Thymus (tissue), 11 donors: ENCODE measurements at regions not wholly inside any gene's neighbourhood (a gene's known extent, or its start where the extent isn't known, plus 50 kb on each side); places are given as distances from the start of the nearest gene placed in this dataset.

ENCODE experiments used
- DNase-seq, 9 donors: peaks; one replicate each; pipeline ENCODE4 v3.0.0-alpha.2; 2013; ENCODE audit warnings: low spot score in 9 of 9, low read depth in 6 of 9, missing footprints in 1 of 9
- H3K27ac ChIP-seq, 2 donors: one replicate each; pipeline ENCODE4 v1.5.1; 2013; ENCODE audit warnings: control low read depth in 1 of 2, low read depth in 1 of 2, low read length in 1 of 2, mild to moderate bottlenecking in 1 of 2, moderate library complexity in 1 of 2
- H3K27me3 ChIP-seq, 2 donors: one replicate each; pipeline ENCODE4 v1.5.1; 2013; ENCODE audit warnings: low read length in 1 of 2; ENCODE audit not compliant: control insufficient read depth in 2 of 2, insufficient read depth in 1 of 2
- H3K36me3 ChIP-seq, 2 donors: one replicate each; pipeline ENCODE4 v1.5.1; 2013; ENCODE audit warnings: low read length in 1 of 2, mild to moderate bottlenecking in 1 of 2, moderate library complexity in 1 of 2; ENCODE audit not compliant: control insufficient read depth in 2 of 2, insufficient read depth in 2 of 2
- H3K4me1 ChIP-seq, 2 donors: one replicate each; pipeline ENCODE4 v1.5.1; 2013; ENCODE audit warnings: low read length in 2 of 2; ENCODE audit not compliant: control insufficient read depth in 2 of 2, insufficient read depth in 2 of 2
- H3K4me3 ChIP-seq, 2 donors: one replicate each; pipeline ENCODE4 v1.5.1; 2013; ENCODE audit warnings: low read length in 2 of 2, control low read depth in 1 of 2, mild to moderate bottlenecking in 1 of 2
- H3K9me3 ChIP-seq, 2 donors: one replicate each; pipeline ENCODE4 v1.5.1; 2013; ENCODE audit warnings: low read length in 1 of 2, mild to moderate bottlenecking in 1 of 2; ENCODE audit not compliant: control insufficient read depth in 2 of 2, insufficient read depth in 1 of 2
- whole genome bisulfite sequencing: extraction: QIAGEN DNeasy Blood & Tissue Kit; methylation state at CpG from one replicate; pipeline ENCODE4 v1.1.7; 2013; 5-methylcytosine and 5-hydroxymethylcytosine counted together
- donor health status: healthy.

DNA sequence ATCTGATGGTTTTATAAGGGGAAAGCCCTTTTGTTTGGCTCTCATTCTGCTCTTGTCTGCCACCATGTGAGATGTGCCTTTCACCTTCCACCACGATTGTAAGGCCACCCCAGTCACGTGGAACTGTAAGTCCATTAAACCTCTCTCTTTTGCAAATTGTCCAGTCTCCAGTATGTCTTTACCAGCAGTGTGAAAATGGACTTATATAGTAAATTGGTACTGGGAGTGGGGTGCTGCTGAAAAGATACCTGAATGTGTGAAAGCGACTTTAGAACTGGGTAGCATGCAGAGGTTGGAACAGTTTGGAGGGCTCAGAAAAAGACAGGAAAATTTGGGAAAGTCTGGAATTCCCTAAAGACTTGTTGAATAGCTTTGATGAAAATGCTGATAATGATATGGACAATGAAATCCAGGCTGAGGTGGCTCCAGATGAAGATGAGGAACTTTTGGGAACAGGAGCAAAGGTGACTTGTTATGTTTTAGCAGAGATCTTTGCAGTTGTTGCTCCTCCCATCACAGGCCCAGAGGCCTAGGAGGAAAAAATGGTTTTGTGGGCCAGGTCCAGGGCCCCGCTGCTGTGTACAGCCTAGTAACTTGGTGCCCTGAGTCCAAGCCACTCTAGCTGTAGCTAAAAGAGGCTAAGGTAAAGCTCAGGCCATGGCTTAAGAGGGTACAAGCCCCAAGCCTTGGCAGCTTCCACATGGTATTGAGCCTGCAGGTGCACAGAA is 275.7 kb upstream of the NPSR1 start:
- Histone ChIP-seq H3K36me3 (no peaks in the 10 kb centered on the region), H3K27me3 (no peaks in the 10 kb centered on the region), H3K9me3 (peaks cover 0 to 7% of the 10 kb centered on the region in 2 donors), H3K27ac (no peak overlapping the region), H3K4me3 (no peak overlapping the region), H3K4me1 (no peaks in the 10 kb centered on the region)
- 90% methylated on average over 4 of the region's 4 CpGs for WGBS
- no peak for DNase-seq

DNA sequence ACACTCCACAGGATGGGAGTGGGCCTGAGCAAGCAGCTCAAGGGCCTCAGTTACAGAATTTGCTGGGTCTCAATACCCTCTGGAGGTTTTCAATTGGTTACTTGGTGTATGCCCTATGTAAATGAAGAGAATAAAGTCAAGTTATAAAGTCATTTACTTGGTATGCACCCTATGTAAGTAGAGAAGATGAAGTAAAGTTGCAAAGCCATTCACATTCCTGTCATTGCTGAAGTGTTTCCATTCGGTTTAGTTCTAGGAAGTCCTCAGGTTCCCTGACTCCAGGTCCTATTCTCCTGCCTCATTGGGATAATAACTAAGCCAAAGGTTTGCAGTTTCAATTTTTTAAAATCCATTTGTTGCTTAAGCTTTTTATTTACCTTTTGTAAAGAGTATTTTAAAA is 272.6 kb upstream of the NPSR1 start:
- no peaks in the 10 kb centered on the region for H3K36me3 ChIP-seq
- H3K4me1 ChIP-seq: no peaks in the 10 kb centered on the region
- H3K4me3 ChIP-seq: no peak overlapping the region
- H3K27me3 ChIP-seq: no peaks in the 10 kb centered on the region
- no peak for DNase-seq
- 82% methylated on average over 1 of the region's 1 CpG for WGBS
- H3K27ac ChIP-seq: no peak overlapping the region
- H3K9me3 ChIP-seq: peaks cover 0 to 7% of the 10 kb centered on the region in 2 donors

DNA sequence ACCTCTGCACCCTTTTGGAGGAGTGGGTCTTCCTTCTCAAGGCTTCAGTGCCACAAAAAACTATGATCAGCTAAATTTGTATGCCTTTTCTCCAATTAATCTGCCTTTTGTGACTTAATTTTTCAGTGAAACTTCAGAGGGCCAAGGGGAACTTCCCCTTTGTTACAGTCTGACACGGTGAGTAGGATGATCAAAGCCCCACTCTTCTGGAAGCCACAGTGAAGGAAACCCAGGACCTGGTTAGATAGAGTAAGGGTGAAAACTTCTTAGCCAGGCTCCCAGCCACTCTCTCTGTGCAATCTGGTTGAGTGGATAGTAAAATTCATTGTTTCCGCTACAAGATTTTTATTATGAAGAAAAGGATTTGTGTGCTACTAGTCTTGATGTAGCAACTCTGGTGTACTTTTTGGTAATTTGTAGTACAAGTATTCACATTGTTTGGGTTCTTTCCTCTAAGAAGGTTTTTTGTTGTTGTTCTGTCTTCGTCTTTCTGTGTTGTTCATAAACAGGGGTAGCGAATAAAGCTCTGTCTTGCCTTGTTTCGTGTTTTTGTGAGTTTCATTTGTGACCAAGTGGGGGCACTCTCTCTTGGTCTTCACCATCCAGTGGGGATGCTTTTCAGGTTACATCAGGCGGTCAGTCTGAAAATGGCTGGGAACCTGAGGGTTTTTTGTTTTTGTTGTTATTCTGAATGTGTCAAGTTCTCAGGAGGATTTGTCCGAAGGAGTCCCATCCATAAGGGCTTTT is 268.5 kb upstream of the NPSR1 start:
- 82% methylated on average over 7 of the region's 7 CpGs for WGBS
- Histone ChIP-seq H3K36me3 (no peaks in the 10 kb centered on the region), H3K4me3 (no peak overlapping the region), H3K27me3 (no peaks in the 10 kb centered on the region), H3K4me1 (no peaks in the 10 kb centered on the region), H3K27ac (no peak overlapping the region), H3K9me3 (no peaks in the 10 kb centered on the region)
- DNase-seq: no peak

DNA sequence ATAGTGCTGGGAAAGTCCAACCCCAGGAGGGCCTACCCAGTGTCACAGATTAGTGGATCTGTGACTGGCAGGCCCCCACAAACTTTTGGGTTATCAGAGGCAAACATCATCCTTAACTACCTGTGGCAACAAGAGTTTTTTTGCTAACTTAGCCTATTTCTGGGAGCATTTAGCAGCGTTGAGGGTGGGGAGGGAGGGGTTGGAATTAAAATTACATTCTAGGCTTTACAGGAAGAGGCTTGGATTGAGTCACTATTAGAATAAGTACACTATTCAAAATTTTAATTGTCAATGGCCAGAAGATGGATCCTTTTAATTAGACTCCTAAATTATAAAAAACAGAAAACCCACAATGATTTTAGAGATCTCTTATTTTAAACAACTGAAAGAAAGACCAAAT is 267.9 kb upstream of the NPSR1 start:
- 89% methylated on average over 1 of the region's 1 CpG for WGBS
- H3K9me3 ChIP-seq: no peaks in the 10 kb centered on the region
- no peak overlapping the region for H3K27ac ChIP-seq
- DNase-seq: no peak
- no peaks in the 10 kb centered on the region for H3K4me1 ChIP-seq
- H3K27me3 ChIP-seq: no peaks in the 10 kb centered on the region
- no peak overlapping the region for H3K4me3 ChIP-seq
- H3K36me3 ChIP-seq: no peaks in the 10 kb centered on the region

DNA sequence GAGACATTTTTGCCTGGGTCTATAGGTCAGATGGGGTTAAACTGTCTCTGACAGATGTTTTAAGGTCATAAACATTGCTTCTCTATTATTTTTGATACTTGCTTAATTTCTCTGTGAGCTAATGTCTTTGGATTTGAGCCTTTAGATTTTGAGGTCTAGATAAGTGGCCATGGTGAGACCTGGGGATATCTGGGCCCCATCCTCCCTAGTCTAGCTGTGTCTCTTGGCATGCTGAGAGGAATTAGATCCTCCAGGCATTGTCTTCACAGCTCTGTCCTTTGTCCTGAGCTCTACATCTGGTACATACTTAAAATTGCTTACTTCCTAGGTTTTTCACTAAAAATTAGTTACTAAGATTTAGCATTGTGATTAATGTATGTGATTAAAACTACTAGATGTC is 265.0 kb upstream of the NPSR1 start:
- no peak for DNase-seq
- Histone ChIP-seq H3K4me3 (no peak overlapping the region), H3K4me1 (no peaks in the 10 kb centered on the region), H3K9me3 (no peaks in the 10 kb centered on the region), H3K27ac (no peak overlapping the region), H3K36me3 (no peaks in the 10 kb centered on the region), H3K27me3 (no peaks in the 10 kb centered on the region)

DNA sequence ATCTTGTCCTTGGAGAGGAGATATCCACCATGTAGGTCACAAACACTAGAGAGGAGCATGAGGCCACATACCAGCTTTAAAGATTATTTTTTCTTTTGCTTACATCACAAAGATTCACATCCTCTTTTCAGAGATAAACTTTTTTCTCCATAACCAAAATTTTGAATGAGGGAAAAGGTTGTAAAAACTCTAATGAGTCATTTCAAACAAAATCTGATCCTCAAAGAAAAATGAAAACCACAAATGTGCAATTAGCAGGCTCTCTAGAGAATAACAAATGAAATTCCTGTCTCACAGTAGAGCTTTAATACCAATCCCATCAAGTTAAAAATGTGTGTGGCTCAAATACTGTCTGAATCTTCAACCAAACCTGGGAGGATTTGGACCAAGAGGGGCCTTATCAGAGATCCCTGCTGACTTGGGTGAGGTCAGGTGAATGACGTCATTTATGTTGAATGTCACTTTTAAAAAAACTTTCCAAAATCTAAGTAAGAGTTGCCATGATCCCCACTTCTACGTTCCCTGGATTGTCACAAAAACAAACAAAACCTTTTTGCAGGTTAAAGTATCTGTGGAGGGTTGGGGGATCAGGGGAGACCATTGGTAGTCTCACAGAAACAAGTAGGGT is 261.5 kb upstream of the NPSR1 start:
- Histone ChIP-seq H3K4me1 (no peaks in the 10 kb centered on the region), H3K36me3 (no peaks in the 10 kb centered on the region), H3K9me3 (no peaks in the 10 kb centered on the region), H3K4me3 (no peak overlapping the region), H3K27ac (no peak overlapping the region), H3K27me3 (no peaks in the 10 kb centered on the region)
- 86% methylated on average over 2 of the region's 2 CpGs for whole genome bisulfite sequencing
- DNase-seq: no peak

DNA sequence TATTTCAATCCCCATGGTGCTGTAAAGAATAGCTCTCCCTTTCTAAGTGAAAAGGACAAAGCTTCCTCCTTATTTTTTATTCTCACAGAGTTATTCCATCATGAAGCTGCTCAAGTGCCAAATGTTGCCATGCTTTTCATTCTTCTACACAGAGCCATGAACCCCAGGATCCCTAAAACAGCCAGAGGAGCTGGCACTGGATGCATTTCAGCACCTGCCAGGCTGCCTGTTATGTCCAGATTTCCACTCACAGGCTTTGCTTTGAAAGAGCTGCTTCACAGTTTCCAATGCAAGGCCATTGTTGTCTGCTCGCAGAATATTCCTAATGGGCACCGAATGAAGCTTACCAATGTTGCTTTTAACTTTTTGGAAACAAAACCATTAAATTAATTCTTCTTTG is 256.2 kb upstream of the NPSR1 start:
- no peak for DNase-seq
- Histone ChIP-seq H3K4me1 (no peaks in the 10 kb centered on the region), H3K36me3 (no peaks in the 10 kb centered on the region), H3K4me3 (no peak overlapping the region), H3K27ac (no peak overlapping the region), H3K9me3 (no peaks in the 10 kb centered on the region), H3K27me3 (no peaks in the 10 kb centered on the region)
- WGBS: 97% methylated on average over 2 of the region's 2 CpGs

DNA sequence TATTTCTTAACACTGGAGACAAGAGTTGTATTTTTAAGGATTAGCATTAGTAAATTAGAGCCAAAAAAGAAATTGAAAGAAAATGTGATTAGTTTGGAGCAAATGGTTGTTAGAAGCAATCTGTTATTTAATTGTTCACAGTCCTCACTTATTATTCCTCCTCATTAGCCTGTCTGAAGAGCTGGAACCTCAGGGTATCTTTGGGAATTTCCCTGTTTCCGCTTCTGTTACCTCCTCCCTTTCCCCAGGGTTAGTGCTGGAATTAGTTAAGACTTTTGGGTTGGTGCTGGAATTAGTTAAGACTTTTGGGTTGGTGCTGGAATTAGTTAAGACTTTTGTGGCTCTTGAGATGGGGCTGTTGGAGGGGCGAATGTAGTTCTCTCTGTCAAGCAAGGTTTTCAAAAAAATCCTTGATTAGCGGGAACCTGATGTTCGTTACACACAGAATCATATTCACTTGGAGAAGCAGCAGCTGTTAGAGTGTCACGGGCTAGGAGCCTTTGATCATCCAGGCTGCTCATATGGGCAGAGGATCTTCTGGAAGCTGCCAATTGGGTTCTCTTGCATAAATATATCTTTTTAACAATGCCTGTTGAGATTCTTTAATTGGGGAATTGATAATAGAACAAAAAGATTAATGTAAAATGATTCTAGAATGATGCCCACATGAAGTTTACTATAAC is 251.0 kb upstream of the NPSR1 start:
- Histone ChIP-seq H3K27me3 (no peaks in the 10 kb centered on the region), H3K36me3 (no peaks in the 10 kb centered on the region), H3K4me1 (no peaks in the 10 kb centered on the region), H3K4me3 (no peak overlapping the region), H3K9me3 (no peaks in the 10 kb centered on the region), H3K27ac (no peak overlapping the region)
- DNase-seq: no peak
- 91% methylated on average over 5 of the region's 5 CpGs for WGBS

DNA sequence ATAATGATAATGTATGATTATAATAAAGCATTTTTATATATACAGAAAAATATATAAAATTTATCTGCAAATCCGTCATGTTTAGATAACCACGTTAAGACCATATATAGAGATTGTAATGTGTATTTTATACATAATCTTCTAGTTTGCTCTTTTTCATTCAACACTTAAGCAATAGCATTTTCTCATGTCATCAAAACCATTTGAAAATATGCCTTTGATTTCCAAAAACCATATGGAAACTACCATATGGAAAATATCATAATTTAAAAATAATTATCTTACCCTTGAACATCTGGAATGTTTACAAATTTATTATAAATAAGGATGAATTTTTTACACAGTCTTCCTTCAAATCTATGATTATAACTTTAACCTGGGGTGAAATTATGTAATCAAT is 250.4 kb upstream of the NPSR1 start:
- no peak for DNase-seq
- no peaks in the 10 kb centered on the region for H3K4me1 ChIP-seq
- H3K4me3 ChIP-seq: no peak overlapping the region
- WGBS: 96% methylated on average over 2 of the region's 2 CpGs
- H3K9me3 ChIP-seq: no peaks in the 10 kb centered on the region
- H3K27ac ChIP-seq: no peak overlapping the region
- no peaks in the 10 kb centered on the region for H3K36me3 ChIP-seq
- H3K27me3 ChIP-seq: no peaks in the 10 kb centered on the region
